Heart right ventricle (tissue), 16 donors: ENCODE measurements at regions not wholly inside any gene's neighbourhood (a gene's known extent, or its start where the extent isn't known, plus 50 kb on each side); places are given as distances from the start of the nearest gene placed in this dataset.
"Not testable (repeated sequence)": the region's sequence is repeated elsewhere in the genome, so short reads cannot be mapped to it uniquely, and the experiment has no call there.

ENCODE experiments used
- ATAC-seq, 8 donors: fragments of 200-7000 bp; cut with Tn5 transposase; one replicate each; pipeline ENCODE4 v1.9.1; 2020; ENCODE audit warnings: mild to moderate bottlenecking in 8 of 8, moderate library complexity in 8 of 8, moderate number of reproducible peaks in 1 of 8
- DNase-seq, 2 donors: peaks; one replicate each; pipeline ENCODE4 v3.0.0-alpha.2; 2020
- H3K27ac ChIP-seq, 10 donors: fragments of 200-600 bp; sonication (generic) in 2 of 10; one replicate each; pipeline versions ENCODE4 v1.5.0 to v1.8.0; 2020 to 2022; ENCODE audit warnings: mild to moderate bottlenecking in 3 of 10
- H3K27me3 ChIP-seq, 7 donors: fragments of 200-600 bp; one replicate each; pipeline ENCODE4 v1.8.0; 2021 to 2022; ENCODE audit warnings: mild to moderate bottlenecking in 2 of 7
- H3K36me3 ChIP-seq, 9 donors: fragments of 200-600 bp; sonication (generic) in 1 of 9; one replicate each; pipeline versions ENCODE4 v1.5.0 to v1.8.0; 2020 to 2022; ENCODE audit warnings: mild to moderate bottlenecking in 2 of 9
- H3K4me1 ChIP-seq, 9 donors: fragments of 200-600 bp; sonication (generic) in 1 of 9; one replicate each; pipeline versions ENCODE4 v1.5.0 to v1.8.0; 2020 to 2022; ENCODE audit warnings: mild to moderate bottlenecking in 4 of 9
- H3K4me3 ChIP-seq, 10 donors: fragments of 200-600 bp; sonication (generic) in 2 of 10; one replicate each; pipeline versions ENCODE4 v1.5.0 to v1.8.0; 2020 to 2022; ENCODE audit warnings: mild to moderate bottlenecking in 7 of 10, moderate library complexity in 2 of 10
- H3K9me3 ChIP-seq, 11 donors: fragments of 200-600 bp in 10 of 11; sonication (generic) in 2 of 11; one replicate each; pipeline versions ENCODE4 v1.5.0 to v1.8.0; 2013 to 2022; ENCODE audit warnings: mild to moderate bottlenecking in 2 of 11, control low read depth in 1 of 11, moderate library complexity in 1 of 11
- CTCF ChIP-seq, 9 donors: fragments of 200-600 bp; sonication (generic) in 2 of 9; IDR thresholded peaks; one replicate each; pipeline versions ENCODE4 v1.5.0 to v1.8.0; 2021 to 2022; ENCODE audit warnings: antibody characterized with exemption in 9 of 9, mild to moderate bottlenecking in 5 of 9, moderate library complexity in 1 of 9
- WGBS, 2 donors: extraction: QIAGEN DNeasy Blood & Tissue Kit; methylation state at CpG; one replicate each; pipeline ENCODE4 v1.1.7; 2013; ENCODE audit warnings: inconsistent platforms in 1 of 2; 5-methylcytosine and 5-hydroxymethylcytosine counted together
- intact Hi-C, 10 donors: fragments of 100-400 bp; cut with DNase I; formaldehyde crosslinking; loops; one replicate each; pipeline versions ENCODE4 v1.11.1 to v1.14.2; 2022
- donor health status: Arrhythmogenic right ventricular cardiomyopathy.
- donor health status: ischemic (EF 13 %, LVEDD 7.1; RV severe dilation, severe dysfunction).
- donor health status: healthy with polysubstance abuse.
- donor health status: DM: no; HTN: yes; CAD: no.
- donor health status: DM: no; HTN: no; CAD: no.
- donor health status: ischemic (EF 25% LVEDD 6.9; RV normal size, moderate dysfunction).
- donor health status: ischemic (EF 25% LVEDD 5.7; RV mildly dilated, moderate dysfunction).
- donor health status: healthy.
- donor health status: DM: yes; HTN: yes; CAD: no.
- donor health status: Ischemic cardiomyopathy.
- donor health status: ischemic (EF 35%, LVEDD 5.7; RV mildly dilated, moderate dysfunction).
- donor health status: nonischemic (EF 11% LVEDD 7.7; RV severe dilation, severe dysfunction).
- donor health status: DM: yes; HTN: yes; CAD: no.
- donor health status: PGD.
- donor health status: ischemic (EF 29% LVEDD 5.4; RV normal size, mild dysfunction).
- donor health status: nonischemic (EF 23%, LVEDD 6.1; RV moderate dilation, normal function).

- 89 to 93% methylated on average over 4 of the region's 4 CpGs for WGBS, 2 donors
- intact Hi-C loops = no loop called here
- Histone ChIP-seq H3K27ac (no peak overlapping the region), H3K4me3 (no peak overlapping the region), H3K4me1 (no peaks in the 10 kb centered on the region), H3K36me3 (no peaks in the 10 kb centered on the region), H3K27me3 (no peaks in the 10 kb centered on the region), H3K9me3 (no peaks in the 10 kb centered on the region)
- no peak for TF ChIP-seq CTCF (IDR thresholded peaks at IDR 0.05)
- DNase-seq = no peak
- no peak for ATAC-seq
Observed at GRCh38 chr16:80254970-80255369, 285.8 kb upstream of the DYNLRB2 start.

GRCh38 chr16:80253741-80254140 lies 287.1 kb upstream of the DYNLRB2 start:
- no peak for ATAC-seq
- peaks cover 0 to 3% (median 0%) of the 10 kb centered on the region in 7 donors for H3K27me3 ChIP-seq
- no peak overlapping the region for H3K27ac ChIP-seq
- H3K4me1 ChIP-seq = no peaks in the 10 kb centered on the region
- no peak overlapping the region for H3K4me3 ChIP-seq
- H3K36me3 ChIP-seq = no peaks in the 10 kb centered on the region
- intact Hi-C loops = no loop called here
- DNase-seq = no peak
- H3K9me3 ChIP-seq = no peaks in the 10 kb centered on the region
- TF ChIP-seq CTCF (IDR thresholded peaks at IDR 0.05) = no peak
- WGBS, 2 donors = 88 to 89% methylated on average over 5 of the region's 5 CpGs

GRCh38 chr16:80250381-80250780 lies 290.4 kb upstream of the DYNLRB2 start:
- Histone ChIP-seq H3K4me1 (no peaks in the 10 kb centered on the region), H3K9me3 (peaks cover 0 to 3% (median 0%) of the 10 kb centered on the region in 11 donors), H3K4me3 (no peak overlapping the region), H3K27ac (no peak overlapping the region), H3K27me3 (peaks cover 0 to 5% (median 0%) of the 10 kb centered on the region in 7 donors), H3K36me3 (no peaks in the 10 kb centered on the region)
- intact Hi-C loops = no loop called here
- no peak for TF ChIP-seq CTCF (IDR thresholded peaks at IDR 0.05)
- no peak for DNase-seq
- 78% methylated on average over 4 of the region's 4 CpGs for WGBS, 2 donors
- ATAC-seq = no peak

- H3K27ac ChIP-seq, H3K27me3 ChIP-seq, H3K4me3 ChIP-seq, DNase-seq, H3K4me1 ChIP-seq, H3K36me3 ChIP-seq, intact Hi-C loops, ATAC-seq: not testable (repeated sequence)
- peaks cover 0 to 41% (median 2%) of the 10 kb centered on the region in 11 donors for H3K9me3 ChIP-seq
- 91 to 100% methylated on average over 1 to 6 of the region's 30 CpGs for WGBS, 2 donors
Observed at GRCh38 chr16:80243303-80243702, 297.5 kb upstream of the DYNLRB2 start.

GRCh38 chr16:80242279-80242678 lies 298.5 kb upstream of the DYNLRB2 start:
- DNase-seq, H3K36me3 ChIP-seq, H3K4me1 ChIP-seq, H3K27ac ChIP-seq, intact Hi-C loops, H3K4me3 ChIP-seq, ATAC-seq, H3K27me3 ChIP-seq: not testable (repeated sequence)
- 91 to 97% methylated on average over 3 to 4 of the region's 4 CpGs for WGBS, 2 donors
- H3K9me3 ChIP-seq = peaks cover 0 to 51% (median 11%) of the 10 kb centered on the region in 11 donors
